Activated naive CD4-positive, alpha-beta T cell treated with anti-CD3 and anti-CD28 coated beads, Interleukin-2, amount 10 ng/mL, durations not matched to agents 7 days and 5 days (primary cell): ENCODE measurements at regions not wholly inside any gene's neighbourhood (a gene's known extent, or its start where the extent isn't known, plus 50 kb on each side); places are given as distances from the start of the nearest gene placed in this dataset.

ENCODE experiments used
- CTCF ChIA-PET: fragments of 350-600 bp; sonication (Branson Sonifier 250); formaldehyde crosslinking; loops from one replicate; lab custom pipeline; 2021; ENCODE audit warnings: antibody characterized with exemption; lab: Charles Lee
- DNase-seq: peaks from one replicate; pipeline ENCODE4 v3.0.0-alpha.2; 2020
- H3K27ac Mint-ChIP-seq: one replicate; pipeline ENCODE4 v1.8.0; 2021; ENCODE audit warnings: mild to moderate bottlenecking, moderate library complexity, mixed read lengths
- H3K27me3 Mint-ChIP-seq: one replicate; pipeline ENCODE4 v1.8.0; 2021; ENCODE audit warnings: mild to moderate bottlenecking, mixed read lengths
- H3K36me3 Mint-ChIP-seq: one replicate; pipeline ENCODE4 v1.8.0; 2021; ENCODE audit warnings: mixed read lengths
- H3K4me1 Mint-ChIP-seq: one replicate; pipeline ENCODE4 v1.8.0; 2021; ENCODE audit warnings: mixed read lengths
- H3K4me3 Mint-ChIP-seq: one replicate; pipeline ENCODE4 v1.8.0; 2021; ENCODE audit warnings: mild to moderate bottlenecking, moderate library complexity, mixed read lengths
- H3K9me3 Mint-ChIP-seq: one replicate; pipeline ENCODE4 v1.8.0; 2021; ENCODE audit warnings: mixed read lengths

DNA sequence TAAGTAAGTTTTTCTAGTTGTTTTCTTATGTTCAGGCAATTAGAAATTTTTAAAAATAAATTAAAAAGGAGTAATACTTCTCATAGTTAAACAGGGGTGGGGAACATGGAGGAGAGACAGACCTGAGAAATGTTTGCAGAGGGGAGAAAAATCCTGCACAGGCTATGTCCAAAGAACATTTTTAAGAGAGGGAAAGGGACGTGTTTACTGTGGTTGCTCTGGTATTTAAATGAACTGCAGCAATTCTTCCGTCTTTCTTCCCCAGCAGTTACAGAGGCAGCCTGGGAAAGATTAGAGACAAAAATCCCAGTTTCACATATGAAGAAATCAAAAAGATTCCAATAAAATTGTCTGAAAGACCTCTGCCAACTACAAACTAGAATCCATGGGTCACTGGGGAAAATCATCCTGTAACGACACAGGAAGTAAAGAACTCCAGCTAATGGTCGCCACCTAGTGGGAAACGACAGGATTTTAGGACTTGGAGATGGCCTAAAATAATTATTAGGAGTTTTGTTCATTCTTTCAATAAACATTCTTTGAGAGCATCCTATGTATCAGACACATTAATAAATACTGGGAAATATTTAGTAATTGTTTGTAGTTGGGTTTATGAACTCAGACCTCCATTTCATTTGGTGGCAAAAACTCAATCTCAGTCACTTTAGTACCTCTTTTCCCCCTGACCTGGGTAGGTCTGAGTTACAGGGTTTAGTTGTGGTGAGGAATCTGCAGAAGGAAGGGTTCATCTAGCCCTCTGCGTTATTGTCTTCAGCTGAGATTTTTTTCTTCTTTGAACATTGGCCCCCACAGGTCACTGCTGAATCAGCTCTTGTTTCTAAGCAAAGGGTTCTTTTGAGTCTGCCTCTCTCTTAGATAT lies 69.9 kb upstream of the GOLIM4 start:
- Mint-ChIP-seq H3K36me3 (no peaks in the 10 kb centered on the region), H3K9me3 (no peaks in the 10 kb centered on the region), H3K27ac (no peak overlapping the region), H3K4me1 (no peaks in the 10 kb centered on the region), H3K27me3 (no peaks in the 10 kb centered on the region), H3K4me3 (no peak overlapping the region)
- CTCF ChIA-PET: interaction anchor here (0.6 to 3.2 kb wide), 10 partner anchors 9 to 785 kb away, joined by 3 to 47 read pairs (median 4); partner anchors contain the start of gene ZBBX
- DNase-seq: peak; percentile 35

DNA sequence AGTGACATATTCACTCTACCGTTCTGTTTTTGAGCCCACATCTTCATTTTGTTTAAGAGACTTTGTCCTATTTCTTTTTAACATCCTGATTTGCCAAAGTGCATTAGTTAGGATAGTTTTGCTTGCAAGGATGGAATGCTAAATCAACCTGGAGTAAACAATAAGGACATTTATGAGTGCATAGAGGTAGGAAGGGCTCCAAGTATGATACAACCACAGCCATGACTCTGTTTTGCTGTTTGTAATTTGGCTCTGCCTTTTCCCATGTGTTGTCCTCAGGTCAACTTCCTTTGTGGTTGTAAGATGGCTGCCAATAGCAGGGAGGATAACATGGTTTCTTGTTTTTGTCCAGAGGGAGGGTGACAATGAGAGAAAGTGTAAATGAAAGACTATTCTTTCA lies 66.4 kb upstream of the GOLIM4 start:
- Mint-ChIP-seq H3K9me3 (no peaks in the 10 kb centered on the region), H3K4me1 (no peaks in the 10 kb centered on the region), H3K4me3 (no peak overlapping the region), H3K36me3 (no peaks in the 10 kb centered on the region), H3K27me3 (no peaks in the 10 kb centered on the region), H3K27ac (no peak overlapping the region)
- no peak for DNase-seq
- CTCF ChIA-PET: interaction anchor here (1.0 kb wide), 1 partner anchor 117 kb away, joined by 3 read pairs; no protein-coding TSS in a partner anchor

DNA sequence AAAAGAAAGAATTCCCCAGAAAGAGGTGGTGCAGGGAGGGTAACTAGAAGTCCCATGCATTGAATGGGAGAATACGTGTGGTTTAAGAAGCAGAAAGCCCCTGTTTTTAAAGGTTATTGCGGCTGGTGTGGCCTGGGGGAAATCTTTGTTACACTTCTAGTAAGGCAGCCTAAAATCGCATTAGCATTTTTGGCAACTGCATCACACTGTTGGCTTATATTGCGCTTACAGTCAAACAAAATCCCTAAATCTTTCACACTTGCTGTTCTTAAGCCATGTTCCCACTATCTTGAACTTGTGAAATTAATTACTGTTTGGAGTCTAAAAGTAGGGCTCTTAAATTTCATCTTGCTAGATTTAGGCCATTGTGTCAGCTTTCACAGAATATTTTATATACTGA lies 66.0 kb upstream of the GOLIM4 start:
- H3K27ac Mint-ChIP-seq: no peak overlapping the region
- H3K27me3 Mint-ChIP-seq: no peaks in the 10 kb centered on the region
- no peak for DNase-seq
- H3K4me1 Mint-ChIP-seq: no peaks in the 10 kb centered on the region
- no peaks in the 10 kb centered on the region for H3K9me3 Mint-ChIP-seq
- CTCF ChIA-PET: no interaction called here
- H3K36me3 Mint-ChIP-seq: no peaks in the 10 kb centered on the region
- no peak overlapping the region for H3K4me3 Mint-ChIP-seq

DNA sequence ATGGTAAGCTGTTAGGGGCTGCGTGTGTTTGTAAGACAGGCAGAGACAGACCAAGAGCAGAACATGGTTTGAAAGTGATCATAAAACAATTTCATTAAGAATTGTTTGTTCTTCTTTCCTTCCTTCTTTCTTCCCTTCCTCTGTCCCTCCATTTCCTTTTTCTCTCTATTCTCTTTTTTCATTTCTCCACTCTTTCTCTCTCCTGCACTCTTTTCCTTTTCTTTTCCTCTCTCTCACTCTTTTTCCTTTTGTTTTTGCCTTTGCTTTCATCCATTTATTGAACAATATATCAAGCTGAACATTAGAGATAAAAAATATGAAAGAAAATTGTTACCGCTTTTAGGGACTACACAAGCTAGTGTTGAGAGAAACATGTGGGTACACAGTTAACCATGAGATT lies 62.2 kb upstream of the GOLIM4 start:
- Mint-ChIP-seq H3K4me1 (no peaks in the 10 kb centered on the region), H3K4me3 (no peak overlapping the region), H3K27me3 (no peaks in the 10 kb centered on the region), H3K36me3 (no peaks in the 10 kb centered on the region), H3K27ac (no peak overlapping the region), H3K9me3 (peaks cover 13% of the 10 kb centered on the region)
- CTCF ChIA-PET: no interaction called here
- DNase-seq: no peak

DNA sequence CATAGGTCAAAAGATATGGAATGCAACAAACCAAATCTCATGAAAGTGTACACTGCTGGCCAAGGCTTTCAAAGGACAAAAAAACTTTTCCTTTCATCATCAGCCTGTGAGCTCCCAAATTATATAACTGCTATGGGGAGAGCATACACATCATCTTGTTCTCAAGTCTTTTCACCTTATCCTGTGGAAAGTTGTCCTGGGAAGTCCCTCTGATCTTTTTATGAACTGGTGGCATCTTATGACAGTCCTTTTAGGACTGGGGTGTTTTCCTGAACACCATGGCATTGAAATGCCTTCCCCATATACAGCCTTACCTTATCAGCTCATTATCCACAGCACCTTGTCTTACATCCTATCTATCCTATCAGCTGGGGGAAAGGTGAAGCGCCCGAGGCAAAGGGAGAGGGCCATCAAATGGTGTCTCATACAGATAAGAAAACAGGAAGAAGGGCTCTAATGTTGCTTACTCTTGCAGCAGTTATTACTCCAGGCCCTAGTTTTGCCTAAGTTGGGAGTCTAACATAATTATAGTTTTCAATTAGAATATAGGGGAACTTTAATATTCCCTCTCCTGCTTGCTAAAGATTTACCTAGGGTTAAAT lies 61.5 kb upstream of the GOLIM4 start:
- CTCF ChIA-PET: interaction anchor here (1.2 kb wide), 1 partner anchor 9 kb away, joined by 5 read pairs; no protein-coding TSS in a partner anchor
- Mint-ChIP-seq H3K27me3 (no peaks in the 10 kb centered on the region), H3K27ac (no peak overlapping the region), H3K36me3 (no peaks in the 10 kb centered on the region), H3K4me1 (no peaks in the 10 kb centered on the region), H3K9me3 (peaks cover 14% of the 10 kb centered on the region), H3K4me3 (no peak overlapping the region)
- no peak for DNase-seq

DNA sequence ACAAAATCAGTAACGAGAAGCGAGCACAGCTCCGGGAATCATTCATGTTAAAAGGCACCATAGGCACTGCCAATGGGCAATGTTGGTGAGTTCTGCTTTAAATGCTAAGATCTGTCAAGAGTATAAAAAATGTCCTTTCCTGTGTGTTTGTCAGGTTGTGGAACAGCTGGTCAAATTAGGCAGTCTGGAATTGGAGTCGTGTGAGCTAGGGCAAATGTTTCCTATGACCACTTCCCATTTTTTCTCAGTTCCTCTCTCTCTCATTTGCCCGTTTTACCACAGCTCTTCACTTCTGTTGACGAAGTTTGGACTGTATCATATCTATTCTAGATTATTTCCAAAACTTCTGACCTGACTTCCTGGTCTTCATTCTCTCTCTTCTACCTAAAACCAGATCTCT lies 60.8 kb upstream of the GOLIM4 start:
- Mint-ChIP-seq H3K27ac (no peak overlapping the region), H3K36me3 (no peaks in the 10 kb centered on the region), H3K27me3 (no peaks in the 10 kb centered on the region), H3K9me3 (peaks cover 20% of the 10 kb centered on the region), H3K4me3 (no peak overlapping the region), H3K4me1 (no peaks in the 10 kb centered on the region)
- DNase-seq: no peak
- CTCF ChIA-PET: interaction anchor here (1.2 kb wide), 1 partner anchor 10 kb away, joined by 5 read pairs; no protein-coding TSS in a partner anchor

DNA sequence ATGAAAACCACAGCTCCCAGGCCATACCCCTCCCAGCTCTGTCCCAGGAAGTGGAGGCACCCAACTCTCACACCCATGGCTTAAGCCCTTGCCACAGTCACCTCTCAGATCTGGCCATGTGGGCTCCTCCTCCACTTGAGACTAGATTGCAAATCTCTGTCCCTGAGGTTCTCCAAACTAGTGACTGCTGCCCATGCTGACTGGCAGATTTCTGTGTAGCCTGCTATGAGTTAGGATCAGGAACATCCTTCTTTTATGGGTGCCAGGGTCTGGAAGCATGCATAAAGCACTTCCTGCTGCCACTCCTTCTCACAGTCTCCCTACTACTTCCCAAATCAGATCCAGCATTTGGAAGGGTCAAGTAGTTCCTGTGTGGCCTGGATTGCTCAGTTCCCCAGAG lies 59.6 kb upstream of the GOLIM4 start:
- no peak overlapping the region for H3K4me3 Mint-ChIP-seq
- H3K27ac Mint-ChIP-seq: no peak overlapping the region
- H3K36me3 Mint-ChIP-seq: no peaks in the 10 kb centered on the region
- no peaks in the 10 kb centered on the region for H3K4me1 Mint-ChIP-seq
- no peaks in the 10 kb centered on the region for H3K27me3 Mint-ChIP-seq
- CTCF ChIA-PET: interaction anchor here (1.4 kb wide), 1 partner anchor 11 kb away, joined by 4 read pairs; no protein-coding TSS in a partner anchor
- DNase-seq: no peak
- H3K9me3 Mint-ChIP-seq: peaks cover 20% of the 10 kb centered on the region

DNA sequence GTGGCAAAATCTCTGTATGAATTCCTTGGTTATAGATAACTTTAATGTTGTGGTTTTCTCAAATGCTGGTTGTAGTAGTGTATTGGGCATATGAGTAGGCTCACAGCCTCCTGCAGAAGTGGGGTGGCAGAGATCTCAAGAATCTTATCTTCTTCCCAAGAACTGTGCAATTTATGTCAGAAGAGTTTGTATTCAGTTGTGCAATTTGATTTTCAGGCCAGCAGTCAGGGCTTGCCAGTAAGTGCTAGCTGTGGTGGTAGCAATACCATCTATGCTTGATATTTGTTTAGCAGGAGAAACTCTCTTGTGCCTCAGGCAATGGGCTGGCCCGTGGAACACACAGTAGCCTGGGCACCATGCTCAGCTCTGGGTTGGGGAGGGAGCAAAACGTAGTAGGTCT lies 58.4 kb upstream of the GOLIM4 start:
- H3K27ac Mint-ChIP-seq: no peak overlapping the region
- H3K27me3 Mint-ChIP-seq: no peaks in the 10 kb centered on the region
- H3K4me3 Mint-ChIP-seq: no peak overlapping the region
- H3K4me1 Mint-ChIP-seq: no peaks in the 10 kb centered on the region
- no peak for DNase-seq
- CTCF ChIA-PET: interaction anchor here (1.4 kb wide), 1 partner anchor 12 kb away, joined by 4 read pairs; no protein-coding TSS in a partner anchor
- no peaks in the 10 kb centered on the region for H3K36me3 Mint-ChIP-seq
- H3K9me3 Mint-ChIP-seq: peaks cover 20% of the 10 kb centered on the region

DNA sequence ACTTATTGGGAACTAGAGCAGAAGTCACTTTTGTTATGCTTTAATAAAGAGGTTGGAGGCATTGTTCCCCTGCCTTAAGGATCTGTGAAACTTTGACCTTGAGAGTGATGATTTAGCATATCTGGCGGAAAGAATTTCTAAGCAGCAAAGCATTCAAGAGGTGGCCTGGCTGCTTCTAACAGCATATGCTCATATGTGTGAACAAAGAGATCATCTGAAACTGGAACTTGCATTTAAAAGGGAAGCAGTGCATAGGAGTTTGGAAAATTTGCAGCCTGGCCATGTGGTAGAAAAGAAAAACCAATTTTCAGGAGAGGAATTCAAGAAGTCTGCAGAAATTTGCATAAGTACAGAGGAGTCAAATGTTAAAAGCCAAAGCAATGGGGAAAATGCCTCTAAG lies 56.4 kb upstream of the GOLIM4 start:
- Mint-ChIP-seq H3K9me3 (peaks cover 20% of the 10 kb centered on the region), H3K36me3 (no peaks in the 10 kb centered on the region), H3K4me3 (no peak overlapping the region), H3K27ac (no peak overlapping the region), H3K27me3 (no peaks in the 10 kb centered on the region), H3K4me1 (no peaks in the 10 kb centered on the region)
- CTCF ChIA-PET: no interaction called here
- DNase-seq: no peak
